ENCODE measurements at regions not wholly inside any gene's neighbourhood (a gene's known extent, or its start where the extent isn't known, plus 50 kb on each side); places are given as distances from the start of the nearest gene placed in this dataset.
"Not testable (repeated sequence)": the region's sequence is repeated elsewhere in the genome, so short reads cannot be mapped to it uniquely, and the experiment has no call there.

DNA sequence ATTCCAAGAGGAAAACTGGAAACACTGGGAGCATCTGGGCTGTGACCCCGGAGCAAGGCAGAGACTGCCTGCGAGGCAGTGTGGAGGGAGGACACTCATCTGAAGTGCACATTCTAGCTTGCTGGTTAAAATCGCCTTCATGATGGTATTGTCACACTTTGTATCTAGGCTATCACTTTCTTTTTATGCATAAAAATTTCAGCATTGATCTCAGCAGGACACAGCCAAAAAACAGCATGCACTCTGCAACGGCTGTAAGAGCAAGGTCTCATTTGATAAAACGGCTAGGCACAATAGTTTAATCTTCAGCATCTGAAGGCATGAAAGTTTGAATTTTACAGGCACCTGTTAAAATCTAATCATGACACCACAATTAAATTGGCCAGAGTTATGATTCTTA is 110.8 kb upstream of the IRX1 start:
- DNase-seq (ENCODE audit: low spot score) = no peak

DNA sequence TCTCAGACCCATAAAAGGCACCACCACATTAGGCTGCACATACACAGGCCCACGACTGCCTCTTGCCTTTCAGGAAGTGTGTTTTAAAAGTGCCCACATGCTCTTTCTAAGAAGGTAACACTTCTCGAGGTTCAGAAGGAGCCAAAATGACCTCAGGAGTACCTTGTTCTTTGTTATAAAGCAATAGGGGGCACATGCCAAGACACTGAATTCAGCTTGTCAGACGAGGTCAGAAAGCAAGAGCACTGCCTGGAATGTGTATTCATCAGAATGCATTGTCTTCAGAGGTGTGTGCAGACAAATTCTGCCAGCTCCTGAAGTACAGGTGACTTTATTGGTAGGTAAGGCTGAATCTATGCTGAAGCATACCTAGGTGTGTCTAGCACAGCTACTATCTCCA is 114.5 kb upstream of the IRX1 start:
- DNase-seq (ENCODE audit: low spot score) = no peak

DNA sequence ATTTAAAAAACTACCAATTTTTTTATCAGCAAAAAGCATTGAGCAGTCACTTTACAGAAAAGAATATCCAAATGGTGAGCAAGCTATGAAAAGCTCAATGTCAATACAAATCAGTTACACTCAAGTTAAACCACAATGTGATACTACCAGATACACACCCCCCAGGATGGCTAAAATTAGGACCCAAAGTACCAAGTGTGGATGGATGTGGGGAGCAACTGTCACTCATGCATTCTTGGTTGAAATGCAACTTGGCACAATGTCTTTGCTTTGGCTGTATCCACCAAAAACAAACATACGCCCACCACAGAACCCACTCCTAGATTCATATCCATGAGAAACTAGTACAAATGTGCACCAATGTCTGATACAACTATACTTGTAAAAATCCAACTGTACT is 120.0 kb upstream of the IRX1 start:
- no peak for DNase-seq (ENCODE audit: low spot score)

- DNase-seq (ENCODE audit: low spot score) = no peak
These were observed 129.2 kb upstream of the IRX1 start for GRCh38 chr5:3466392-3466791.

DNA sequence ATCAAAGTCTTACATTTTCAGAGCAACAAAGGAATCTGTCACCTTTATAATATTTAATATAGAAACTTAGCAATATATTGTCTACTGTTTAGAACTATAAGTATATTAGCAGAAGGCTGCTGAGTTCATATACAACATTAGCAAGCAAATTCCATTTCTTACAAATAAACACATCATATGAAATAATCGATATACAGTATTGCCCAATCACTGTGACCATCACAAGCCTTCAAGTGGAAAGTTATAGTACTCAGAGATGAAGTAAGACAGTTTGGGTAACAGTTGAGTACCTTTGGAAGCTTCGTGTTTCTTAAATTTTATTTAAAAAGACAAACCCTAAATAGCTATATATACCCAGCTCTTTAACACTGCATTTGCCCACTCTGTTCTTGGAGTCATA is 135.2 kb upstream of the IRX1 start:
- no peak for DNase-seq (ENCODE audit: low spot score)

DNA sequence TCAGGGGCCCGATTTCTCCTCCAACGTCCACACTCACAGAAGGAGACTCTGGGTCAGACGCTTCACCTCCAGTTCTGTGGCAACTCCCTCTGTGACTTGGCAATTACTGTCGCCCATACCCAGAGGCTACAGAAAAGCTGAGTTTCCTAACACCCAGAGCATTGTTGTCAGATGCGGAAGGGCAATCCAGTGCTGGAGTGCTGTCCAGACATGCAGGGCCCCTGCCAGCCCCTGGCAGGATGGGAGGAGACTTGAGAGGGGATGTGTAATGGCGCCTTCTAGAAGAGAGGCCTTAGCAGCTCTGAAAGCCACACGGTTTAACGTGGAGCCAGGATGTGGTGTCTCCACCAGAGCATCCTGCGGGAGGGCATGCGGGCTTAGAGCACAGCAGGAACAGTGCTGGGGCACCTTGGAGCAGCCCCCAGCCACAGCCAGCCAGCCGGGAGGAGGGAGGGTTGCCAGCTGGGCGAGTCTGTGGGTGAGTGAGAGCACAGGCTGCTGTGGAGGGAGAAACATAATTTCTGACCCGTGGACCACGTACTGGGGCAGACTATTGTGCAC is 139.4 kb upstream of the IRX1 start:
- DNase-seq (ENCODE audit: low spot score) = no peak

DNA sequence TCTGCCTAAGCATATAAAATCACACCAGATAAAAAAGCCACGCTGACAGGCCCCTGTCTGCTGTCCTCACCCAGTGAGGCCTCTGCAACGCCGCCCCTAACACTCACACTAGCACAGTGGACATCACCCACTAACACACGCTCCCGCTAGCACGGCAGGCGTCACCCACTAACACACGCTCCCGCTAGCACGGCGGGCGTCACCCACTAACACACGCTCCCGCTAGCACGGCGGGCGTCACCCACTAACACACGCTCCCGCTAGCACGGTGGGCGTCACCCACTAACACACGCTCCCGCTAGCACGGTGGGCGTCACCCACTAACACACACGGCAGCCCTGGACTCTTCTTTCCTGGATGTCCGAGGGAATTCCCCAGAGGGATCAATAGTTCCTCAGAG is 141.6 kb upstream of the IRX1 start:
- DNase-seq (ENCODE audit: low spot score) = not testable (repeated sequence)

GRCh38 chr5:3452622-3453021 is 143.0 kb upstream of the IRX1 start:
- no peak for DNase-seq (ENCODE audit: low spot score)

DNA sequence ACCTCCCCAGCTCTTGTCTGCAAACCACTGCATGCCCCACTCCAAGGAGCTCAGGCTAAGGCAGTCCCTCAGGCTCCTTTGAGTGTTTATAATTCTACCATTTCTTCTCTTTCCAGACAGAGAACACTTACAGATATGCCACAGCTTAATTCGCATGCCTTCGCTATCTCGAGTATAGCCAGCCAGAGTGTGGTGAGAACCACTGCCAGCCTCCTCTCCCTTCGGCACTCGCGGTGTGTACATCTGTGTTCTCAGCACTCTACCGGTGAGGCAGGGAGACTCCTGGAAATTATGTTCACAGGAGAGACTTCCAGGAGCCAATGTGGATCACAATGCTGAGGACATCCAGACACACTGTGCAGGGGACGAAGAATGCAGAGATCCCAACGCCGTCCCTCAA is 143.7 kb upstream of the IRX1 start:
- no peak for DNase-seq (ENCODE audit: low spot score)

- no peak for DNase-seq (ENCODE audit: low spot score)
These were observed 146.2 kb upstream of the IRX1 start for GRCh38 chr5:3449481-3449880.

- no peak for DNase-seq (ENCODE audit: low spot score)
These were observed 149.2 kb upstream of the IRX1 start for GRCh38 chr5:3446410-3446809.

- not testable (repeated sequence) for DNase-seq (ENCODE audit: low spot score)
These were observed 150.1 kb upstream of the IRX1 start for GRCh38 chr5:3445517-3445916.

- DNase-seq (ENCODE audit: low spot score) = no peak
These were observed 163.5 kb upstream of the IRX1 start for GRCh38 chr5:3432135-3432534.

- no peak for DNase-seq (ENCODE audit: low spot score)
These were observed 164.9 kb upstream of the IRX1 start for GRCh38 chr5:3430691-3431090.

- no peak for DNase-seq (ENCODE audit: low spot score)
These were observed 165.7 kb upstream of the IRX1 start for GRCh38 chr5:3429962-3430361.

DNA sequence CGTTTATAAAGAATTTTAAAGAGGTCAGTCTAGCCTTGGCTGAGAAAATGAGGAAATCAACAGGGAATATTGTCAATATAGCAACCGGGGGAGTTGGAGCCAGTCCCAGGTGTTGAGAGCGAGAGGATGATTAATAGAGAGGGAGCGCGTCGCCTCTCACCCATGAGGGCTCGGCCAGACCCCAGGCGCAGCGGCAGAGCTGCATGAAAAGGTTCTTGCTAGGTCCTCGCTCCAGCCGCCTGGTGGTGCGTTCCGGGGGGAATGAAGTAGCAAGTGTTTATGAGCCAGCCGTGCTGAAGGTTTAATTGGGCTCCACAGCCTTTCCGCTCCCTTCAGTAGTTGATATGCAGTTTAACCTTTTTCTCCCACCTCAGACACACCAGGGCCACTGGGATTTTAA is 167.3 kb upstream of the IRX1 start:
- DNase-seq (ENCODE audit: low spot score) = no peak

- no peak for DNase-seq (ENCODE audit: low spot score)
These were observed 170.7 kb upstream of the IRX1 start for GRCh38 chr5:3424946-3425345.

GRCh38 chr5:3417376-3417943 is 178.2 kb upstream of the IRX1 start:
- DNase-seq (ENCODE audit: low spot score) = peak; percentile 44

DNA sequence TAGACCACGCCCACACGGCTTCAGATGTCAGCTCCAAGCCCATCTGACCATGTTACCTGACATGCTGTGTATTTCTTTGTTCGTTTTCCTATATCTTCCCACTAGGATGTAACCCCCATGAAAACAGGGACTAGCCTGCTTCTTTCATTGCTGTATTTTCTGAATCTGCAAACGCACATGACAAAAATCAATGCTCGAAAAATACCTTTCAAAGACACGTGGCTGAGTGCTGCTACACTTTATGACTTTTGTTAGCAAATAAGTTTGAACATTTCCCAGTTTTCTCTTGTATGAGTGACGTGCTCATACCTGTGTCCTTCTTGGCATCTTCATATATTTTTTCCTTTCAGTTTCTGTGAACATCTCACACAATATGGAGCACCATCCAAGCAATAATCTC is 181.3 kb upstream of the IRX1 start:
- DNase-seq (ENCODE audit: low spot score) = no peak

DNA sequence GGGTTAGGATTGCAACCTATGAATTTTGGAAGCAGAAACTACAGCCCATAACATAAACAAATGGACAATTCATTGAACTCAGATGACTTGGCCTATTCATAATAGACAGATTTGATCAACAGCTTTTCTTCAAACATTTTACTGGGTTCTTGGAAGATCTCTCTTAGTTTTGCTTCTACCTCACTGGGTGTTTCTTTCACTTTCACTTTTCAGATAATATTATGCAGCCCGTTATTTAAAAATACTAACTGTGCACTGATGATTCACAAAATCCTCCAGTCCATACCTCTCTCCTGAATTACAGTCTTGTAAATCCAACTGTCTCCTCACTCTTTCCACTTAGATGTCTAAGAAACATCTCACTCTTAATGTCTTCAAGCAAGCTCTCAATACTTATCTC is 183.5 kb upstream of the IRX1 start:
- DNase-seq (ENCODE audit: low spot score) = no peak

- no peak for DNase-seq (ENCODE audit: low spot score)
These were observed 184.3 kb upstream of the IRX1 start for GRCh38 chr5:3411363-3411762.

DNA sequence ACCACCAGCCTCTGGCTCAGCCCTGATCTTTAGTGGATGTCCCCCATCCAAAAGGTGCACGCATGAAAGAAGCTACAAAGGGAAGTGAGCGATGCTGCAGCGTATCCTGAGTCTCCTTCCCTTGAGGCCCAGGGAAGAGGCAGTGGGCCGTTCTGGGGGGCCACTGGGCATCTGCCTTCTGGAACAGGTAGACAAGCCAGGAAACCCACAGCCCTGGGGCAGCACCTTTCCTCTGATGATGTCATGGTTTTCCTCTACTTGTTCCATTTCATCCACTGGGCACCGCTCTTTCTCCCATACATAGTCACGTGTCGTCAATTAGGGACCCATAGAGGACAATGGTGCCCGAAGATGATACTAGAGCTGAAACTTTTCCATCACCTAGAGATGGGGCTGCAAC is 194.0 kb upstream of the IRX1 start:
- DNase-seq (ENCODE audit: low spot score) = no peak

GRCh38 chr5:3400659-3401058 is 195.0 kb upstream of the IRX1 start:
- no peak for DNase-seq (ENCODE audit: low spot score)

- no peak for DNase-seq (ENCODE audit: low spot score)
These were observed 200.6 kb upstream of the IRX1 start for GRCh38 chr5:3394891-3395599.

All from HT-29 (cell line).